ENCODE measurements at regions not wholly inside any gene's neighbourhood (a gene's known extent, or its start where the extent isn't known, plus 50 kb on each side); places are given as distances from the start of the nearest gene placed in this dataset.
A peak's percentile ranks its signal among the peaks of the same experiment; 100 is the strongest.

DNA sequence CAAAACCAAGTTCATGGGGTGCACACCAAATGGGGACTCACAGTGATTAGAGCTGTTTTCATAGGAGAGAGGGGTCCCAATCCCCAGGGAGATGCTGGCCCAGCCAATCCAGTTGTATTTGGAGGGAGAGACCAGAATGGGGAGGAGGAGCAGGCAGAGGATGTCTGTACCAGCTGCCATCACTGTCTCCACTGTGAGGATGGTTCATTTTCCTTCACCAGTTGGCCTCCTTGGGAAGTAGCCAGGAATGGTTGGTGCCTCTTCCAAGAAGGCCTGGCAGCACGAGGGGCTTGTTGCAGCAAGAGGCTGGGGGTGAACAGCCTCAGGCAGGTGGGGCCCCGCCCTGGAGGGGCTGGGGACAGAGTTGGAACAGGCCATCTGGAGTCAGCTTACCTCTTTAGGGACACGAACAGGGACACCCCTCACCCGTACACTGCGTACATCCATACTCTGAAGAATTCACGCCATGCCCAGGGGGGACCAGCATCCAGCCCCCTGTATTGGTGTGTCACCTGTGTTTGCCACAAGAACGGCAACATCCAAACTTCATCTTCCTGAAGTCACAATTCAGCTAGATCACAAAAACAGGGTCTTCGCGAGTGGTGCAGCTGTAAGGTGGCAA lies 161.7 kb upstream of the ZNF236 start:
- H2AFZ ChIP-seq (ENCODE audit: low read depth, low read length), result no peak overlapping the region
- no peak overlapping the region for H3K4me3 ChIP-seq (ENCODE audit: low read depth in 1 of 2, low read length in 2 of 2)
- no peaks in the 10 kb centered on the region for H4K20me1 ChIP-seq (ENCODE audit: insufficient read depth, low read length)
- H3K27ac ChIP-seq (ENCODE audit: low read length), result no peak overlapping the region
- no peak for TF ChIP-seq EZH2 (IDR thresholded peaks at IDR 0.05; ENCODE audit: borderline replicate concordance, low read depth, low read length, severe bottlenecking)
- TF ChIP-seq, protein P1, sequence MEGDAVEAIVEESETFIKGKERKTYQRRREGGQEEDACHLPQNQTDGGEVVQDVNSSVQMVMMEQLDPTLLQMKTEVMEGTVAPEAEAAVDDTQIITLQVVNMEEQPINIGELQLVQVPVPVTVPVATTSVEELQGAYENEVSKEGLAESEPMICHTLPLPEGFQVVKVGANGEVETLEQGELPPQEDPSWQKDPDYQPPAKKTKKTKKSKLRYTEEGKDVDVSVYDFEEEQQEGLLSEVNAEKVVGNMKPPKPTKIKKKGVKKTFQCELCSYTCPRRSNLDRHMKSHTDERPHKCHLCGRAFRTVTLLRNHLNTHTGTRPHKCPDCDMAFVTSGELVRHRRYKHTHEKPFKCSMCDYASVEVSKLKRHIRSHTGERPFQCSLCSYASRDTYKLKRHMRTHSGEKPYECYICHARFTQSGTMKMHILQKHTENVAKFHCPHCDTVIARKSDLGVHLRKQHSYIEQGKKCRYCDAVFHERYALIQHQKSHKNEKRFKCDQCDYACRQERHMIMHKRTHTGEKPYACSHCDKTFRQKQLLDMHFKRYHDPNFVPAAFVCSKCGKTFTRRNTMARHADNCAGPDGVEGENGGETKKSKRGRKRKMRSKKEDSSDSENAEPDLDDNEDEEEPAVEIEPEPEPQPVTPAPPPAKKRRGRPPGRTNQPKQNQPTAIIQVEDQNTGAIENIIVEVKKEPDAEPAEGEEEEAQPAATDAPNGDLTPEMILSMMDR (IDR thresholded peaks at IDR 0.05; ENCODE audit: borderline replicate concordance, extremely low read depth, low read length, poor library complexity, severe bottlenecking), result no peak
- DNase-seq (no peak), ATAC-seq (ENCODE audit: insufficient read depth, low read depth) (no peak)
- peaks cover 20% of the 10 kb centered on the region for H3K4me1 ChIP-seq (ENCODE audit: insufficient read depth, low read length)
- H3K79me2 ChIP-seq (ENCODE audit: insufficient read depth, low read length), result no peaks in the 10 kb centered on the region
- H3K27me3 ChIP-seq (ENCODE audit: insufficient read depth, low read length, poor library complexity), result peaks cover 5% of the 10 kb centered on the region
- H3K36me3 ChIP-seq (ENCODE audit: insufficient read depth, low read length), result no peaks in the 10 kb centered on the region
- H3K9ac ChIP-seq (ENCODE audit: low read depth, low read length), result no peak overlapping the region
- H3K4me2 ChIP-seq (ENCODE audit: insufficient read depth, low read length), result no peak overlapping the region
- no peaks in the 10 kb centered on the region for H3K9me3 ChIP-seq (ENCODE audit: insufficient read depth, low read length, severe bottlenecking)

DNA sequence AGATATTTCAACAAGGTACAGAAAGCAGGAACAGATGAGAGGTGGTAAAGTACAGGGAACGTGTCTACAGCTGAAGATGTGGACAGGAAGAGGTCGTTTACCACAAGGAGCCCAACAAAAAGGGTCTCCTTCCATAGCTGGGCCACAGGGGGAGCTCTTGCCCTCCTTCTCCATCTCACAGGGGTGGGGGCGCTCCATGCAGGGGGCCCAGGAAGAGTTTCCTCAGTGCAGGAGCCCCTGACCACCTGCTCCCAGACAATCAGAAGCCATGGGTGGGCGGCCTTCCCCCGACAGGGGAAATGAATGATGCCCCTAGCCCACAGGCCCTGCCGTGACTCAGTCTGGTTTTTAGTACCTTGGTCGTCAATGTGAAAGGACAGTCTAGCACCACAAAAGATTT lies 163.6 kb upstream of the ZNF516 start:
- H3K4me2 ChIP-seq (ENCODE audit: insufficient read depth, low read length), result no peak overlapping the region
- H3K27ac ChIP-seq (ENCODE audit: low read length), result no peak overlapping the region
- no peak overlapping the region for H3K9ac ChIP-seq (ENCODE audit: low read depth, low read length)
- DNase-seq, result peak; percentile 67
- H3K27me3 ChIP-seq (ENCODE audit: insufficient read depth, low read length, poor library complexity), result peaks cover 5% of the 10 kb centered on the region
- no peak overlapping the region for H2AFZ ChIP-seq (ENCODE audit: low read depth, low read length)
- no peak for TF ChIP-seq EZH2 (IDR thresholded peaks at IDR 0.05; ENCODE audit: borderline replicate concordance, low read depth, low read length, severe bottlenecking)
- TF ChIP-seq, protein P1 (IDR thresholded peaks at IDR 0.05; ENCODE audit: borderline replicate concordance, extremely low read depth, low read length, poor library complexity, severe bottlenecking), result peak; percentile 74
- H3K4me3 ChIP-seq (ENCODE audit: low read depth in 1 of 2, low read length in 2 of 2), result no peak overlapping the region
- H4K20me1 ChIP-seq (ENCODE audit: insufficient read depth, low read length), result no peaks in the 10 kb centered on the region
- H3K79me2 ChIP-seq (ENCODE audit: insufficient read depth, low read length), result no peaks in the 10 kb centered on the region
- ATAC-seq (ENCODE audit: insufficient read depth, low read depth), result peak; percentile 93
- H3K36me3 ChIP-seq (ENCODE audit: insufficient read depth, low read length), result no peaks in the 10 kb centered on the region
- peaks cover 20% of the 10 kb centered on the region for H3K4me1 ChIP-seq (ENCODE audit: insufficient read depth, low read length)
- no peaks in the 10 kb centered on the region for H3K9me3 ChIP-seq (ENCODE audit: insufficient read depth, low read length, severe bottlenecking)

DNA sequence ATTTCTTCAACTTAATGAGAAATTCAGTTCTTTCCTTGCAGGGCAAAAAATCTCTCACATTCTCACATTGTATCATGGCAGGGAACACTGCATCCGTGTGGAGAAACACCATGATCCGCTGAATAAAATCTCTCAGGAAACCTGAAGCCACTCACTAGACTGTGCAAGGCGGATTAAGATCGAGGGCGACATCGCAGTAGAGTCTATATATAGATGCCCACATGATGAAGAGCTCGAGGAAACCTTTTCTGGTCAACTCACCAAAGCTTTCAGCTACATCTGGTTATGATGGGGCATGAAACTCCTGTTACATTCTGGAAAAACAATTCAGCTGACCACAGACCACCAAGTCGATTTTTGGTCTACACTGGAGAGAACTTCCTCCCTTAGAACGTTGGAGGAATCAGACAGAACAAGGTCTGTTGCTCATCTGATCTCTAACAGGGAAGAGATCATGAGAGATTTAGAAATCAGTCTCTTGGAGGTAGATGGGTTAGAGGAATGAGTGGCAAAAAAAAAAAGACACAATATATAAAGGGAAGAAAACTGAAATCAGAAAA lies 162.9 kb upstream of the ZNF516 start:
- no peak for TF ChIP-seq EZH2 (IDR thresholded peaks at IDR 0.05; ENCODE audit: borderline replicate concordance, low read depth, low read length, severe bottlenecking)
- TF ChIP-seq, protein P1 (IDR thresholded peaks at IDR 0.05; ENCODE audit: borderline replicate concordance, extremely low read depth, low read length, poor library complexity, severe bottlenecking), result no peak
- H3K4me2 ChIP-seq (ENCODE audit: insufficient read depth, low read length), result 0 out of 2 replicates have a peak overlapping the region, but pooled peaks have one; percentile 9
- peaks cover 20% of the 10 kb centered on the region for H3K4me1 ChIP-seq (ENCODE audit: insufficient read depth, low read length)
- no peaks in the 10 kb centered on the region for H3K36me3 ChIP-seq (ENCODE audit: insufficient read depth, low read length)
- peaks cover 5% of the 10 kb centered on the region for H3K27me3 ChIP-seq (ENCODE audit: insufficient read depth, low read length, poor library complexity)
- no peak overlapping the region for H3K4me3 ChIP-seq (ENCODE audit: low read depth in 1 of 2, low read length in 2 of 2)
- ATAC-seq (ENCODE audit: insufficient read depth, low read depth), result peak; percentile 30; the same call in 1 of the 3 replicates
- no peak overlapping the region for H2AFZ ChIP-seq (ENCODE audit: low read depth, low read length)
- H3K27ac ChIP-seq (ENCODE audit: low read length), result no peak overlapping the region
- H4K20me1 ChIP-seq (ENCODE audit: insufficient read depth, low read length), result no peaks in the 10 kb centered on the region
- DNase-seq, result peak; percentile 9
- H3K9ac ChIP-seq (ENCODE audit: low read depth, low read length), result no peak overlapping the region
- no peaks in the 10 kb centered on the region for H3K9me3 ChIP-seq (ENCODE audit: insufficient read depth, low read length, severe bottlenecking)
- no peaks in the 10 kb centered on the region for H3K79me2 ChIP-seq (ENCODE audit: insufficient read depth, low read length)

All from DND-41 (cell line).